ENCODE measurements at regions not wholly inside any gene's neighbourhood (a gene's known extent, or its start where the extent isn't known, plus 50 kb on each side); places are given as distances from the start of the nearest gene placed in this dataset.

- no peak for DNase-seq (ENCODE audit: low read depth)
- peak overlapping the region; percentile 42 for H3K4me3 ChIP-seq (ENCODE audit: low read depth, low read length)
- TF ChIP-seq CTCF (IDR thresholded peaks at IDR 0.05; ENCODE audit: insufficient read depth, low read depth, low read length, missing control alignments): no peak
Observed at GRCh38 chr6:158868890-158869825, 50.0 kb upstream of the EZR start.

All from GM12865 (cell line).